ENCODE measurements at regions not wholly inside any gene's neighbourhood (a gene's known extent, or its start where the extent isn't known, plus 50 kb on each side); places are given as distances from the start of the nearest gene placed in this dataset.

GRCh38 chr5:39654715-39655114 lies 229.9 kb upstream of the DAB2 start:
- no peak for DNase-seq (ENCODE audit: low read depth)

GRCh38 chr5:39652481-39652880 lies 227.7 kb upstream of the DAB2 start:
- DNase-seq (ENCODE audit: low read depth) = peak; percentile 63

GRCh38 chr5:39652036-39652435 lies 227.3 kb upstream of the DAB2 start:
- DNase-seq (ENCODE audit: low read depth) = no peak

GRCh38 chr5:39650008-39650762 lies 225.4 kb upstream of the DAB2 start:
- DNase-seq (ENCODE audit: low read depth) = peak; percentile 67

- peak; percentile 94 for DNase-seq (ENCODE audit: low read depth)
These were observed 224.1 kb upstream of the DAB2 start for GRCh38 chr5:39648848-39649227.

GRCh38 chr5:39648085-39648847 lies 223.5 kb upstream of the DAB2 start:
- no peak for DNase-seq (ENCODE audit: low read depth)

- no peak for DNase-seq (ENCODE audit: low read depth)
These were observed 215.8 kb upstream of the DAB2 start for GRCh38 chr5:39640552-39640951.

- peak; percentile 89 for DNase-seq (ENCODE audit: low read depth)
These were observed 214.9 kb upstream of the DAB2 start for GRCh38 chr5:39639618-39640089.

GRCh38 chr5:39638813-39639212 lies 214.0 kb upstream of the DAB2 start:
- peak; percentile 59 for DNase-seq (ENCODE audit: low read depth)

- DNase-seq (ENCODE audit: low read depth) = no peak
These were observed 208.3 kb upstream of the DAB2 start for GRCh38 chr5:39633057-39633456.

GRCh38 chr5:39631958-39632357 lies 207.2 kb upstream of the DAB2 start:
- no peak for DNase-seq (ENCODE audit: low read depth)

- DNase-seq (ENCODE audit: low read depth) = no peak
These were observed 205.2 kb upstream of the DAB2 start for GRCh38 chr5:39629946-39630345.

- DNase-seq (ENCODE audit: low read depth) = no peak
These were observed 203.6 kb upstream of the DAB2 start for GRCh38 chr5:39628348-39628747.

GRCh38 chr5:39624890-39625289 lies 200.1 kb upstream of the DAB2 start:
- no peak for DNase-seq (ENCODE audit: low read depth)

- peak; percentile 72 for DNase-seq (ENCODE audit: low read depth)
These were observed 199.6 kb upstream of the DAB2 start for GRCh38 chr5:39624268-39624886.

GRCh38 chr5:39623291-39623865 lies 198.6 kb upstream of the DAB2 start:
- DNase-seq (ENCODE audit: low read depth) = no peak

GRCh38 chr5:39622281-39622680 lies 197.5 kb upstream of the DAB2 start:
- DNase-seq (ENCODE audit: low read depth) = no peak

- DNase-seq (ENCODE audit: low read depth) = no peak
These were observed 194.5 kb upstream of the DAB2 start for GRCh38 chr5:39619168-39619818.

GRCh38 chr5:39618391-39618790 lies 193.6 kb upstream of the DAB2 start:
- no peak for DNase-seq (ENCODE audit: low read depth)

GRCh38 chr5:39616131-39616530 lies 191.4 kb upstream of the DAB2 start:
- no peak for DNase-seq (ENCODE audit: low read depth)

GRCh38 chr5:39611076-39611475 lies 186.3 kb upstream of the DAB2 start:
- DNase-seq (ENCODE audit: low read depth) = peak; percentile 57

GRCh38 chr5:39608024-39608423 lies 183.2 kb upstream of the DAB2 start:
- DNase-seq (ENCODE audit: low read depth) = peak; percentile 33
